Right lobe of liver (tissue), 4 donors: ENCODE measurements at regions not wholly inside any gene's neighbourhood (a gene's known extent, or its start where the extent isn't known, plus 50 kb on each side); places are given as distances from the start of the nearest gene placed in this dataset.

Experiments
- CTCF ChIP-seq, 4 donors: fragments of 200-600 bp in 3 of 4; fragments of 450-650 bp in 1 of 4; IDR thresholded peaks; one replicate each; pipeline versions ENCODE4 v1.5.1 to v1.8.0; 2016 to 2022; ENCODE audit warnings: antibody characterized with exemption in 4 of 4, mild to moderate bottlenecking in 2 of 4
- POLR2A ChIP-seq: fragments of 450-650 bp; IDR thresholded peaks from one replicate; pipeline ENCODE4 v1.6.1; 2017; ENCODE audit warnings: antibody characterized with exemption, mild to moderate bottlenecking
- donor health status: DM: no; HTN: no; CAD: no.
- donor health status: DM: no; HTN: no; CAD: no.
- donor health status: DM: no; HTN: yes; CAD: no.

- TF ChIP-seq CTCF (IDR thresholded peaks at IDR 0.05), result no peak
- TF ChIP-seq POLR2A, result no peak
These were observed 337.1 kb upstream of the MAN1A1 start for GRCh38 chr6:119686644-119687043.
